ENCODE measurements at regions not wholly inside any gene's neighbourhood (a gene's known extent, or its start where the extent isn't known, plus 50 kb on each side); places are given as distances from the start of the nearest gene placed in this dataset.

GRCh38 chr9:23232831-23233230 is 593.2 kb downstream of the ELAVL2 start:
- H3K4me1 Mint-ChIP-seq (ENCODE audit: low read depth) = peaks cover 5% of the 10 kb centered on the region
- no peak overlapping the region for H3K27ac Mint-ChIP-seq
- H3K36me3 Mint-ChIP-seq (ENCODE audit: insufficient read depth) = no peaks in the 10 kb centered on the region
- TF ChIP-seq, protein P1, sequence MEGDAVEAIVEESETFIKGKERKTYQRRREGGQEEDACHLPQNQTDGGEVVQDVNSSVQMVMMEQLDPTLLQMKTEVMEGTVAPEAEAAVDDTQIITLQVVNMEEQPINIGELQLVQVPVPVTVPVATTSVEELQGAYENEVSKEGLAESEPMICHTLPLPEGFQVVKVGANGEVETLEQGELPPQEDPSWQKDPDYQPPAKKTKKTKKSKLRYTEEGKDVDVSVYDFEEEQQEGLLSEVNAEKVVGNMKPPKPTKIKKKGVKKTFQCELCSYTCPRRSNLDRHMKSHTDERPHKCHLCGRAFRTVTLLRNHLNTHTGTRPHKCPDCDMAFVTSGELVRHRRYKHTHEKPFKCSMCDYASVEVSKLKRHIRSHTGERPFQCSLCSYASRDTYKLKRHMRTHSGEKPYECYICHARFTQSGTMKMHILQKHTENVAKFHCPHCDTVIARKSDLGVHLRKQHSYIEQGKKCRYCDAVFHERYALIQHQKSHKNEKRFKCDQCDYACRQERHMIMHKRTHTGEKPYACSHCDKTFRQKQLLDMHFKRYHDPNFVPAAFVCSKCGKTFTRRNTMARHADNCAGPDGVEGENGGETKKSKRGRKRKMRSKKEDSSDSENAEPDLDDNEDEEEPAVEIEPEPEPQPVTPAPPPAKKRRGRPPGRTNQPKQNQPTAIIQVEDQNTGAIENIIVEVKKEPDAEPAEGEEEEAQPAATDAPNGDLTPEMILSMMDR (IDR thresholded peaks at IDR 0.05; ENCODE audit: unreplicated experiment) = no peak
- no peaks in the 10 kb centered on the region for H3K27me3 Mint-ChIP-seq
- DNase-seq (ENCODE audit: low spot score, unreplicated experiment) = no peak
- H3K9me3 Mint-ChIP-seq (ENCODE audit: low read depth) = no peaks in the 10 kb centered on the region
- no peak overlapping the region for H3K4me3 Mint-ChIP-seq (ENCODE audit: low read depth)

- H3K27ac Mint-ChIP-seq = no peak overlapping the region
- H3K4me1 Mint-ChIP-seq (ENCODE audit: low read depth) = no peaks in the 10 kb centered on the region
- no peaks in the 10 kb centered on the region for H3K27me3 Mint-ChIP-seq
- no peak overlapping the region for H3K4me3 Mint-ChIP-seq (ENCODE audit: low read depth)
- no peaks in the 10 kb centered on the region for H3K36me3 Mint-ChIP-seq (ENCODE audit: insufficient read depth)
- TF ChIP-seq, protein P1 (IDR thresholded peaks at IDR 0.05; ENCODE audit: unreplicated experiment) = no peak
- H3K9me3 Mint-ChIP-seq (ENCODE audit: low read depth) = peaks cover 11% of the 10 kb centered on the region
- DNase-seq (ENCODE audit: low spot score, unreplicated experiment) = no peak
Measured at GRCh38 chr9:23243523-23243922, 582.5 kb downstream of the ELAVL2 start.

DNA sequence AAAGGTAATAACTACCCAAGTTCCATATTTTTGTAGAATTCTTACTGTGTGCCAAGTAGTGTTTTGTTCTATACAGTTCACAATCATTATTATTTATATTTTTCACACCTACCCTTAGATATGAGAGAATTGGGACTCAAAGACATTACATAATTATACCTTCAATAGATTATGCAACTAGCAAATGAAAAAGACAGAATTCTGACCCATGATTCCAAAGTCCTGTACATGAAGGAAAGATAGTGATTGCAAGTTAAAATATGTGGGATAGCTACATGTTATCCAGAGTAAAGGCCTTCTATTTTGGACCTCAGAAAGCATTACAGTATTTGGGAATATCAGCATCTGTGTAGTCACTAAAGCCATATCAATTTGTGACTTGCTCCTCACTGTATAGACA is 581.0 kb downstream of the ELAVL2 start:
- no peak overlapping the region for H3K27ac Mint-ChIP-seq
- H3K4me3 Mint-ChIP-seq (ENCODE audit: low read depth) = no peak overlapping the region
- peaks cover 10% of the 10 kb centered on the region for H3K9me3 Mint-ChIP-seq (ENCODE audit: low read depth)
- TF ChIP-seq, protein P1 (IDR thresholded peaks at IDR 0.05; ENCODE audit: unreplicated experiment) = no peak
- DNase-seq (ENCODE audit: low spot score, unreplicated experiment) = no peak
- H3K36me3 Mint-ChIP-seq (ENCODE audit: insufficient read depth) = peaks cover 1% of the 10 kb centered on the region
- no peaks in the 10 kb centered on the region for H3K4me1 Mint-ChIP-seq (ENCODE audit: low read depth)
- no peaks in the 10 kb centered on the region for H3K27me3 Mint-ChIP-seq

DNA sequence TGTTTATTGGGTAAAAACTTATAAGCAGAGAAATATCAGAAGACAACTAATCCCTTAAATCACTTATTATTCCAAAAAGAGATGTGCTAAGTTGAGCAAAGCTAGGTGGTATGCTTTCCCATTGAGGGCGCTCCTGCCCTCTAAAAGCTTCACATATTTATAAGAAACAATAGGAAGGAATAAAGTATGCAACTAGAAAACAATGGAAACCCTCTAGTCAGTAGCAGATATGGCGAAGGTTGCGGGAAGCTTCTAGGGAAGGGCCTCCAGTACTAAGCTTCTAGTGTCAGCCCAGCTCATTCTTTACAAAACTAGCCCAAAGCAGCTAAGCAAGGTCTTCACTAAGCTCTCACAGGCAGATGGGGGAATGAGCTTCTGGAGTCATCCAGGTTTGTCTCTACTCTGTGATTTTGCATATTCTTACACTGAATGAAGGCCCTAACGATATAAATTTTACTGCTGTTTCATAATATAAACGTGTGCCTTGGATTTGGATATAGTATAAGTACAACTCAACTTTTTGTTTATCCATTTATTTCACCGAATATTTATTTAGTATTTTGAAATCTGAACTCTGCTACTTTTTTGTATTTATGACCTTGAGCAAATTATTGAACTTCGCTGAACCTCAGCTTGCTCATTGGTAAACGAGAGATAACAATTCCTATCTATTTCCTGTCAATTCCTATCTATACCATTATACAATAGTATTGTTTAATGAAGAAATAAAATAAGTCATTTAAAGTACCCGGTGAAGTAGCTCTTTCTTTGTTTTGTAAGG is 571.4 kb downstream of the ELAVL2 start:
- H3K4me1 Mint-ChIP-seq (ENCODE audit: low read depth) = peaks cover 12% of the 10 kb centered on the region
- DNase-seq (ENCODE audit: low spot score, unreplicated experiment) = no peak
- no peaks in the 10 kb centered on the region for H3K36me3 Mint-ChIP-seq (ENCODE audit: insufficient read depth)
- no peak overlapping the region for H3K4me3 Mint-ChIP-seq (ENCODE audit: low read depth)
- no peak overlapping the region for H3K27ac Mint-ChIP-seq
- H3K27me3 Mint-ChIP-seq = no peaks in the 10 kb centered on the region
- H3K9me3 Mint-ChIP-seq (ENCODE audit: low read depth) = peaks cover 10% of the 10 kb centered on the region
- TF ChIP-seq, protein P1 (IDR thresholded peaks at IDR 0.05; ENCODE audit: unreplicated experiment) = no peak

GRCh38 chr9:23255346-23255745 is 570.7 kb downstream of the ELAVL2 start:
- Mint-ChIP-seq H3K27ac (peak overlapping the region; percentile 19), H3K9me3 (ENCODE audit: low read depth) (peaks cover 7% of the 10 kb centered on the region), H3K36me3 (ENCODE audit: insufficient read depth) (no peaks in the 10 kb centered on the region), H3K4me3 (ENCODE audit: low read depth) (no peak overlapping the region), H3K4me1 (ENCODE audit: low read depth) (peaks cover 12% of the 10 kb centered on the region), H3K27me3 (no peaks in the 10 kb centered on the region)
- DNase-seq (ENCODE audit: low spot score, unreplicated experiment) = no peak
- TF ChIP-seq, protein P1 (IDR thresholded peaks at IDR 0.05; ENCODE audit: unreplicated experiment) = no peak

Data from progenitor cell of endocrine pancreas (in vitro differentiated cells).